Activated CD4-positive, alpha-beta memory T cell treated with anti-CD3 and anti-CD28 coated beads for 36 hours (primary cell): ENCODE measurements at regions not wholly inside any gene's neighbourhood (a gene's known extent, or its start where the extent isn't known, plus 50 kb on each side); places are given as distances from the start of the nearest gene placed in this dataset.

Experiments used
- CTCF ChIA-PET: fragments of 350-600 bp; sonication (Branson Sonifier 250); formaldehyde crosslinking; loops from one replicate; lab custom pipeline; 2021; ENCODE audit warnings: antibody characterized with exemption, inconsistent platforms; lab: Charles Lee
- POLR2A ChIA-PET: fragments of 350-600 bp; sonication (Branson Sonifier 250); formaldehyde crosslinking; loops from one replicate; lab custom pipeline; 2021; ENCODE audit warnings: antibody characterized with exemption; lab: Charles Lee
- DNase-seq: peaks from one replicate; pipeline ENCODE4 v3.0.0-alpha.2; 2020
- H3K27ac Mint-ChIP-seq: one replicate; pipeline ENCODE4 v1.8.0; 2021; ENCODE audit warnings: mixed read lengths
- H3K27me3 Mint-ChIP-seq: one replicate; pipeline ENCODE4 v1.8.0; 2021; ENCODE audit warnings: mixed read lengths
- H3K36me3 Mint-ChIP-seq: one replicate; pipeline ENCODE4 v1.8.0; 2021; ENCODE audit warnings: mixed read lengths
- H3K4me1 Mint-ChIP-seq: one replicate; pipeline ENCODE4 v1.8.0; 2021; ENCODE audit warnings: low read depth, mixed read lengths
- H3K4me3 Mint-ChIP-seq: one replicate; pipeline ENCODE4 v1.8.0; 2021; ENCODE audit warnings: mild to moderate bottlenecking, mixed read lengths
- H3K9me3 Mint-ChIP-seq: one replicate; pipeline ENCODE4 v1.8.0; 2021; ENCODE audit warnings: mixed read lengths
- intact Hi-C: fragments of 100-400 bp; cut with micrococcal nuclease; formaldehyde crosslinking; loops from one replicate; pipeline ENCODE4 v1.15.1; 2023

DNA sequence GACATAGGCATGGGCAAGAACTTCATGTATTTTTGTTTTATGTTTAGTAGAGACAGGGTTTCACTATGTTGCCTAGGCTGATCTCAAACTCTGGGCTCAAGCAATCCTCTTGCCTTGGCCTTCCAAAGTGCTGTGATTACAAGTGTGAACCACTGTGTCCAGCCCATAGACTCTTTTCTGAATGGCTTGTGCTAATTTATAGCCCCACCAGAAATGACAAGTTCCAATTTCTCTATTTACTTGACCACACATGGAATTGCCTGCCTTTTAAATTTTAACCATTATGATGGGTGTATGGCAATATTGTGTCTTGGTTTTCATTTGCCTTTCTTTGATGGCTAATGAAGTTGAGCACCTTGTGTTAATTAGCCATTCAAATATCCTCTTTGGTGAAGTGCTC, 85.8 kb upstream of the NECTIN1 start:
- Mint-ChIP-seq H3K36me3 (no peaks in the 10 kb centered on the region), H3K4me1 (no peaks in the 10 kb centered on the region), H3K27me3 (peaks cover 10% of the 10 kb centered on the region), H3K27ac (no peak overlapping the region), H3K4me3 (no peak overlapping the region), H3K9me3 (no peaks in the 10 kb centered on the region)
- DNase-seq = no peak
- CTCF ChIA-PET = no interaction called here
- intact Hi-C loops = no loop called here
- POLR2A ChIA-PET = no interaction called here

DNA sequence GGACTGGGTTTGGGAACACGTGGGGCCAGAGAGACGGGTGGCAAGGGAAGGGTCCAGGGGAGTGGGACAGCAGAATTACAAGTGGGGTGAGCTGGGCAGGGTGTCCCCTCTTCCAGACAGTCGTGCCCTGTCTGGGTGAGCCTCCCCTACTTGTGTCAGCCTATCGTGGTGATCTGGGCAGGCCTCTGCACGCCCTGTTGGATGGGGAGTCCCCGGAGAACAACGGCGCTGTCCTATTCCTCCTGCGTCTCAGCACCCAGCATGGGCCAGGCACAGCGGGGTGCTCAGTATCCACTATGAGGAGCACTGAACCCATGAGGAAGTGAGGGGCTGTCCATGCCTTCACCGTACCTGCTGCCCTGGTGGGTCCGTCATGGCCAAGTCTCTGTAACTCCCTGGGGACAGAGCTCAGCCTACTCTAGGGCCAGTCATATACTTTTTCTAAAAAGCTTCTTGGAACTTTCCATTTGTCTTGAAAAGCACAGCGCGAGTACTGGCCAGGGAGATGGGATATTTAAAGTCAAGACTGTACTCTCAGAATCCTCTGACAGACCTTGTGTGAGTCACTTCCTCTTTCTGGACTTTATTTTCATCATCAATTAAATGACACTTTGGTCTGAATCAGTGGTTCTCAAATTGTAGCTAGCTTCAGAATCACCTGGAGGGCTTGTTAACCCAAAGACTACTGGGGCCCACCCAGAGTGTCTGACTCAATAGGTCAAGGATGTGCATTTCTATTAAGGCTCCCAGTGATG, 81.7 kb upstream of the NECTIN1 start:
- POLR2A ChIA-PET = no interaction called here
- DNase-seq = no peak
- H3K4me3 Mint-ChIP-seq = no peak overlapping the region
- no peaks in the 10 kb centered on the region for H3K4me1 Mint-ChIP-seq
- no peak overlapping the region for H3K27ac Mint-ChIP-seq
- intact Hi-C loops = no loop called here
- no peaks in the 10 kb centered on the region for H3K36me3 Mint-ChIP-seq
- H3K9me3 Mint-ChIP-seq = no peaks in the 10 kb centered on the region
- peaks cover 3% of the 10 kb centered on the region for H3K27me3 Mint-ChIP-seq
- CTCF ChIA-PET = no interaction called here

DNA sequence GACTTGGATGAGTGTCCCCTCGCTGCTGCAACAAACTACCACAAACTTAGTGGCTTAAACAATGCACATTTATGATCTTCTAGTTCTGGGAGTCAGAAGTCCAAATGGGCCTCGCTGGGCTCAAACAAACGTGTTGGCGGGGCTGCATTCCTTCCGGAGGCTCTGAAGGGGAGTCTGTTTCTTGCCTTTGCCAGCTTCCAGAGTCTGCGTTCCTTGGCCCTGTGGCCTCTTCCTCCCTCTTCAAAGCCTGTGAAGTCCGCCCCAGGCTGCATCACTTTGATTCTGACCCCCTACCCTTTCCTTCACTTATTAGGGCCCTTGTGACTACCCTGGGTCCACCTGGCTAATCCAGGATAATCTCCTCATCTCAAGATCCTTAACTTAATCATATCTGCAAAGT, 80.3 kb upstream of the NECTIN1 start:
- no peaks in the 10 kb centered on the region for H3K36me3 Mint-ChIP-seq
- no peaks in the 10 kb centered on the region for H3K9me3 Mint-ChIP-seq
- DNase-seq = no peak
- CTCF ChIA-PET = no interaction called here
- H3K4me1 Mint-ChIP-seq = no peaks in the 10 kb centered on the region
- peaks cover 2% of the 10 kb centered on the region for H3K27me3 Mint-ChIP-seq
- POLR2A ChIA-PET = no interaction called here
- intact Hi-C loops = no loop called here
- H3K27ac Mint-ChIP-seq = no peak overlapping the region
- no peak overlapping the region for H3K4me3 Mint-ChIP-seq

DNA sequence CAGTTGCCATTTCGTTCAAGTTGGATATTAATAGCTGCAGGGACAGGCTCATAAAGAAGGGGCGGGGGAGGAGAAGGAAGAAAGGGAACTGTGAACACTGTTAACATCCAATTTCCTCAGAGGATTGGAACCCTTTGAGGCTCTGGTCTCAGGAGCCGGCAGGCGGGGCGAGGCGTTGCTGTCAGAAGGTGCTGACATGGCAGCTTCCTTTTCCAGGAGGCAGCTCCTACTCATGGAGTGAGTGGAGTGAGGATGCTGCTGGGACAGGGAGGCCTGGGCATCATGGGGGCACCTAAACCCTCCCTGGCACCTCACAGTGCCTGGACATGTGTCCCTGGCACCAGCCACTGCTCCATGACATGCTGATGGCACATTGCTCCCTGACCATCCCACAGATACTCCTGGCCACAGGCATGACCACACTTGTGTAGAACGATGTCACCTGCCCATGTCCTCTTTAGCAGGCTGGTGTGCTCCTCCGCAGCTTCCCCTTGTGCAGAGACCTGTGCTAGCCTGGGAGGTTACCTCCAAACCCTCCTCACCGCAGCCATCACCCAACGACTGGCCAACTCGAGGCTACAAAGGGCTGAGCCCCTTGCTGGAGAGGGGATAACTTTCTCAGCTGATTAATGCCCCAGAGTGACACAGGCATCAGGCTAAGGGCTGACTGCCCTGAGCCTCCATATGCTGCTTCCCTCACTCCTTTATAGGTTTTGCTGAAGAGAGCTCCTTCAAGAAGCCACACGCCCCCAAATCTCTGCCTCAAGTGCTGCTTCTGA, 79.6 kb upstream of the NECTIN1 start:
- no peak overlapping the region for H3K27ac Mint-ChIP-seq
- H3K4me3 Mint-ChIP-seq = no peak overlapping the region
- CTCF ChIA-PET = no interaction called here
- H3K9me3 Mint-ChIP-seq = no peaks in the 10 kb centered on the region
- H3K36me3 Mint-ChIP-seq = no peaks in the 10 kb centered on the region
- POLR2A ChIA-PET = no interaction called here
- DNase-seq = no peak
- intact Hi-C loops = no loop called here
- H3K4me1 Mint-ChIP-seq = no peaks in the 10 kb centered on the region
- H3K27me3 Mint-ChIP-seq = peaks cover 2% of the 10 kb centered on the region

DNA sequence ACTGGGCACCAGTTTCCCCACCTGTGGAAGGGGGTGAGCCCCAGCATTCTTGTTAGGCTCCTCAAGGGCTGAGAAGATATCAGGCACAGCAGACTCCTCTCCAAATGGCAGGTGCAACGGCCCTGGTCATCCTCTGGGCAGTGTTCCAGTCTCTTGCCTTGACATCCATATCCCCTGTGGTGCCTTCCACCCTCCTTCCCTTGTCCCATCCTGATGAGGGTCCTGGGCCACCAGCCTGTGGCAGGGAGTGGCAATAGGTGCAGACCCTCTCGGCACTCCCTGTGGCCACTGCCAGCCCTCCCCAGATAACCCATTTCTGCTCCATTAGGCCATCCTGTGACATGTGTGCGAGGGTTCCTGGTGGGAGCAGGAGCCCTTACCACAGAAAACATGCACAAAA, 78.8 kb upstream of the NECTIN1 start:
- H3K27me3 Mint-ChIP-seq = peaks cover 2% of the 10 kb centered on the region
- H3K9me3 Mint-ChIP-seq = no peaks in the 10 kb centered on the region
- DNase-seq = no peak
- H3K36me3 Mint-ChIP-seq = no peaks in the 10 kb centered on the region
- no peak overlapping the region for H3K27ac Mint-ChIP-seq
- ChIA-PET POLR2A (no interaction called here), CTCF (no interaction called here)
- no peaks in the 10 kb centered on the region for H3K4me1 Mint-ChIP-seq
- H3K4me3 Mint-ChIP-seq = no peak overlapping the region
- intact Hi-C loops = no loop called here

DNA sequence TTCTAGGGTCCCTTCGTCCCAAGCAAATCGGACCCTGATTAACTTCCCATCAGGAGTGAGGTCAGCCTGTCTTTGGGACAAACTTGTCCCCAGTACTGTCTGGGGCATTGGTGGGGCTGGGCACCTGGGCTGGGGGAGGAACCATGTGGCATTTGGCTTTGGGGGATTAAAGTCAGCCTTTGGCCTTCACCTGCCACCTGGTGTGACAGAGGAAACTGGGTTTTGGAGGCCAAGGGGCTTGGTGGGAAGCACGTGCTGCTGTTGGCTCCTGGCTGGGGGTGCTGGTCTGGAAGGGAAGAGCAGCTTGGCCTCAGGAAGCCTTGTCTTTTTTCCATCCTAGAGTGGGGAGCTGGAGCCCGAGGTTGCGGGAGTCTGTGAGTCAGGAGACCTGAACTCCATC, 78.4 kb upstream of the NECTIN1 start:
- Mint-ChIP-seq H3K36me3 (no peaks in the 10 kb centered on the region), H3K27me3 (peaks cover 2% of the 10 kb centered on the region), H3K27ac (no peak overlapping the region), H3K9me3 (no peaks in the 10 kb centered on the region), H3K4me3 (no peak overlapping the region), H3K4me1 (no peaks in the 10 kb centered on the region)
- DNase-seq = no peak
- ChIA-PET CTCF (no interaction called here), POLR2A (no interaction called here)
- intact Hi-C loops = no loop called here

DNA sequence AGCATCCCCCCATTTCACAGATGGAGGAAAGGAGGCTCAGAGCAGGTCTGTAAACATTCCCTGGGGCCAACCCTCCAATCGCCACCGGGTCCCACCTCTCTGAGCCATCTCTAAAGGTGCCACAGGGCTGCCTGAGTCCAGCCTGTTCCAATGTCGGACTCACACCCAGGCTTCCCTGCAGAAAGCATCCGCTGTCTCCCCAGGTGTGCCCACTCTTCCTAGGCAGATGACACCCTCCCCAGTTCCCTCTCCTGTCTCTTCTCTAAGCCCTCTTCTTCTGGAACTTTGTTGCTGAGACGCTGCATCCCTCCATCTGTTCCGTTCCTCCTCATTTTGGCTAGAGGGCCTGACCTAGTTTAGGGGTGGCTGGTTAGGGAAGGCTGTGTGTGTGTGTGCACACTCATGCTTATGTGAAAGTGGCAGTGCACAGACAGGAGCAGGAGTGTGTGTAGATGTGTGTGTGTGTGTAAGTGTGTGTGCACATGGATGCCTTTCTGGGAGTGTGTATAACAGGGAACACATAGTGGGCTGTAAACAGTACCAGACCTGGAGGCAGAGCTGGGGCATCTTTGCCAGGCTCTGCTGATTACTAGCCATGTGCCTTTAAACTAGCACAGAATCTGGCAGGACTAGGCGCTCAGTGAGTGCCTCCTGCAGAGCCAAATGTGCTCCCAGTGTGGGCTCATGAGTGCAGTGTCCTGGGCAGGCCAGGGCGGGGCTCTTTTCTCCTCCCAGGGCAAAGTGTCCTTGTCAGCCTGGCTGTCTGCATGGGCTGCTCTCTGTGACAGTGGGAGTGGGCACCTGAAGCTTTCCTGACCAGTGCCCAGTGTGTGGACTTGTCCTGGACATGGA, 77.3 kb upstream of the NECTIN1 start:
- H3K9me3 Mint-ChIP-seq = no peaks in the 10 kb centered on the region
- ChIA-PET POLR2A (no interaction called here), CTCF (no interaction called here)
- H3K27me3 Mint-ChIP-seq = peaks cover 2% of the 10 kb centered on the region
- no peak for DNase-seq
- H3K36me3 Mint-ChIP-seq = no peaks in the 10 kb centered on the region
- intact Hi-C loops = no loop called here
- no peak overlapping the region for H3K4me3 Mint-ChIP-seq
- H3K4me1 Mint-ChIP-seq = no peaks in the 10 kb centered on the region
- no peak overlapping the region for H3K27ac Mint-ChIP-seq

DNA sequence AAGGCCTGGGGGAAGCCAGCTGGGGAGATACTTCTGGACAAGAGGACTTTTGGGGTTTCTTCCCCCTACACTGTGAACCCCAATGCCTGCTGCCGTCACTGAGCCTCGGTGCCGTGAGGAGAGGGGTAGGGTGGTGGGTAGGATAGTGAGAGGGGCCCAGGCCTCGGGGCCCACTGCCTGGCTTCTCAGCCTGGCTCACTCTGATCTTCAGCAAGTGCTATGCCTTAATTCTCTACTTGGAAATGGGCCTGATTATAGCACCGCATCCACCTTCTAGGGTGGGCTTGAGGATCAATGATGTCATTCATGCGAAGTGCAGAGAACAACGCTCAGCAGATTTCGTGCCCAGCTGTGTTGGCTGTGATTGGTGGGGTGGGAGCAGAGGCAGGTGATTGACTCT, 76.7 kb upstream of the NECTIN1 start:
- Mint-ChIP-seq H3K9me3 (no peaks in the 10 kb centered on the region), H3K27me3 (peaks cover 2% of the 10 kb centered on the region), H3K36me3 (no peaks in the 10 kb centered on the region), H3K4me1 (no peaks in the 10 kb centered on the region), H3K4me3 (no peak overlapping the region), H3K27ac (no peak overlapping the region)
- DNase-seq = no peak
- CTCF ChIA-PET = no interaction called here
- POLR2A ChIA-PET = no interaction called here
- intact Hi-C loops = no loop called here

DNA sequence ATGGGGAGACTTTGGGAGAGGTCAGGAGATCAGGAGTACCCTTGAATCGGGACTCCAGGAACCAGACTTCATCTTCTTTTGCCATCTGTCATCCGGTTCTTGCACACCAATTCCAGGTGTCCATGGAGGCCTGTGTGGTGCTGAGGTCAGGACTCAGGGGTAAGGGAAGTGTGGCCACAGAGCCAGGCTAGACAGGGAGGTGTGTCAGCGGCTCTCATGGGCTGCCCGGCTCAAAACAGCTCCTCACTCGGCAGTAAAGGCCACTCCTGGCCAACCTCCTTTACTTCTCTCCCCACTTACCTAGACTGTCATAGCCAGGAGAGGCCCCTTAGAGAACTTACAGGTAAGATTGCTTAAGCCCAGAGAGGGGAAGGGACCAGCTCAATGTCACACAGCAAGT, 75.7 kb upstream of the NECTIN1 start:
- CTCF ChIA-PET = no interaction called here
- no peak for DNase-seq
- POLR2A ChIA-PET = no interaction called here
- Mint-ChIP-seq H3K9me3 (no peaks in the 10 kb centered on the region), H3K36me3 (no peaks in the 10 kb centered on the region), H3K4me3 (no peak overlapping the region), H3K4me1 (no peaks in the 10 kb centered on the region), H3K27me3 (peaks cover 2% of the 10 kb centered on the region), H3K27ac (no peak overlapping the region)
- intact Hi-C loops = no loop called here

DNA sequence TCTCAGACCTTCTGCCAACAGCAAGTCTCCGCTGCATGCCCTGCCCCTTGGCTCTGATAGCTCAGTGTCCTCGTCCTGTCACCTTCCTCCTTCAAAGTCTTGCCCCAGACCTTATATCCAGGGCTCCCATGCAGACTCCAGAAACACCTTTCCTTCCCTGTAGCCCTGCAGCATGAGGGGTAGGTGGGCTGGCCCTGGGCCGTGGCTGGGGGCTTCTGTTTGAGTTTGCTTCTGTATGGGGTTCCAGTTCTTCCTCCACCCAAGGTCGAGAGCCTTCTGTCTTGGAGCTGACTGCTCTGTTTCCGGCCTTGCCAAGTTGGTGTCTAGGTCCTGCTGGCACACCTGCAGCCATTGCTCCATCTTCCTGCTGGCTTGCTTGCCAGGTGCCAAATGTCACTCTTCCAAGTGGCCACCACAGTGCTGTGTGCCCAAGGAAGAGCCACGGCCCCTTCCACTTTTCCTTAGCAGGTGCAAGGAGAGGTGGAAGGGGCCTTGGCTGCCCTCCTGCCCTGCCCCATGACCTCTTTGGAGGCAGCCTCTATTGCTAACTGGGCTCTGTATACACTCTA, 74.8 kb upstream of the NECTIN1 start:
- POLR2A ChIA-PET = no interaction called here
- Mint-ChIP-seq H3K9me3 (no peaks in the 10 kb centered on the region), H3K27ac (no peak overlapping the region), H3K27me3 (peaks cover 6% of the 10 kb centered on the region), H3K36me3 (no peaks in the 10 kb centered on the region), H3K4me3 (no peak overlapping the region), H3K4me1 (no peaks in the 10 kb centered on the region)
- CTCF ChIA-PET = no interaction called here
- intact Hi-C loops = no loop called here
- no peak for DNase-seq

DNA sequence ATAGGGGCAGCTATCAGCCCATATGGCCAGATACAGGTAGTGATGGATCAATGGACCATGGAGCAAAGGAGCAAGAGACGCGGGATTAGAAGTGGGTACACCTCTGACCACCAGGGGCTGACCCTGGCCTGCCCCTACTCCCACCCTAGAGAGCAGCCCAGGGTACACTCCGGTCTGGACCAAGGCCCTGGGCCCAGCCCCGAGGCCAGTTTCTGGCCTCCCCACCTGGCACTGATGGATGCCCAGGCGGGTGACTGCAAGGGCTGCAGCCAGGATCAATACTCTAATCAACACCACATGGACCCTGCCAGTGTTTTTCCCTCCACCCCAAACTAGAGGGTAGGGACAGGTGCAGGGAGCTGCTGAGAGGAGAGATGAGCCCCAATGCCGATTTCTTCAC, 74.1 kb upstream of the NECTIN1 start:
- H3K27me3 Mint-ChIP-seq = peaks cover 8% of the 10 kb centered on the region
- no peak overlapping the region for H3K27ac Mint-ChIP-seq
- H3K9me3 Mint-ChIP-seq = no peaks in the 10 kb centered on the region
- ChIA-PET CTCF (interaction anchor here (0.6 kb wide), 1 partner anchor 256 kb away, joined by 3 read pairs; no protein-coding TSS in a partner anchor), POLR2A (no interaction called here)
- intact Hi-C loops = no loop called here
- H3K4me1 Mint-ChIP-seq = no peaks in the 10 kb centered on the region
- H3K36me3 Mint-ChIP-seq = no peaks in the 10 kb centered on the region
- H3K4me3 Mint-ChIP-seq = no peak overlapping the region
- no peak for DNase-seq

DNA sequence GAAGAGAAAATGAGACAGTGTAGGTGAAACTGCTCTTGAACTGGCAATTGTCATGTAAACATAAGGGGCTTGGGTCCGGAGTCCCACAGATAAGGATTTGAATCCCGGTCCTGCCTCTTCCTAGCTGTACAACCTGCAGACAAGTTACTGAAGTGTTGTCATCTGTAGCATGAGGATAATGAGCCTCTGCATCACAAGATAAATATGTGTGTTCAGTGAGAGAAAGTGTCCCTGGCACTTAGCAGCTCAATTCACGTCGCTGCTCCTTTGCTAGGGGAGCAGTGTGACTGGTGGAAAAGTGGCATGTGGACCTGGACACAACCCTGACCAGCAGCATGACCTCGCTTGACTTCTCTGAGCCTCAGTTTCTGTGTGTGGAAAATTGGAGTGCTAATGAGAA, 73.7 kb upstream of the NECTIN1 start:
- Mint-ChIP-seq H3K9me3 (no peaks in the 10 kb centered on the region), H3K4me3 (no peak overlapping the region), H3K27ac (no peak overlapping the region), H3K4me1 (no peaks in the 10 kb centered on the region), H3K27me3 (peaks cover 10% of the 10 kb centered on the region), H3K36me3 (no peaks in the 10 kb centered on the region)
- intact Hi-C loops = no loop called here
- CTCF ChIA-PET = interaction anchor here (0.6 kb wide), 1 partner anchor 257 kb away, joined by 3 read pairs; no protein-coding TSS in a partner anchor
- POLR2A ChIA-PET = no interaction called here
- no peak for DNase-seq
